GM21723 (cell line): ENCODE measurements at regions not wholly inside any gene's neighbourhood (a gene's known extent, or its start where the extent isn't known, plus 50 kb on each side); places are given as distances from the start of the nearest gene placed in this dataset.

Experiments
- ATAC-seq: cut with Tn5 transposase; IDR thresholded peaks from one replicate; pipeline ENCODE4 v1.9.1; 2021; ENCODE audit warnings: mild to moderate bottlenecking, moderate library complexity; ENCODE audit not compliant: unreplicated experiment

- no peak for ATAC-seq
Measured at GRCh38 chr11:62030071-62030684, 62.7 kb upstream of the FTH1 start.

GRCh38 chr11:62026739-62027370 is 59.4 kb upstream of the FTH1 start:
- no peak for ATAC-seq

GRCh38 chr11:62025487-62026105 is 58.2 kb upstream of the FTH1 start:
- ATAC-seq, result peak; percentile 81

GRCh38 chr11:62024936-62025486 is 57.6 kb upstream of the FTH1 start:
- no peak for ATAC-seq

GRCh38 chr11:62022211-62022610 is 54.8 kb upstream of the FTH1 start:
- no peak for ATAC-seq

GRCh38 chr11:62020661-62021060 is 53.2 kb upstream of the FTH1 start:
- no peak for ATAC-seq

- no peak for ATAC-seq
Measured at GRCh38 chr11:62018981-62019664, 51.7 kb upstream of the FTH1 start.

GRCh38 chr11:62017878-62018655 is 50.6 kb upstream of the FTH1 start:
- ATAC-seq, result no peak
